OCI-LY3 (cell line): ENCODE measurements at regions not wholly inside any gene's neighbourhood (a gene's known extent, or its start where the extent isn't known, plus 50 kb on each side); places are given as distances from the start of the nearest gene placed in this dataset.

Experiments
- CTCF ChIP-seq: fragments of 200-600, 300-600 bp; sonication (generic); IDR thresholded peaks from 2 replicates; pipeline ENCODE4 v1.5.1; 2014; ENCODE audit warnings: antibody characterized with exemption, low read length, low read depth
- EZH2phosphoT487 ChIP-seq: fragments of 200-600 bp; shearing (Covaris generic); IDR thresholded peaks from 2 replicates; pipeline ENCODE4 v1.6.1; 2018; ENCODE audit warnings: antibody characterized with exemption, mixed run types, low read depth

DNA sequence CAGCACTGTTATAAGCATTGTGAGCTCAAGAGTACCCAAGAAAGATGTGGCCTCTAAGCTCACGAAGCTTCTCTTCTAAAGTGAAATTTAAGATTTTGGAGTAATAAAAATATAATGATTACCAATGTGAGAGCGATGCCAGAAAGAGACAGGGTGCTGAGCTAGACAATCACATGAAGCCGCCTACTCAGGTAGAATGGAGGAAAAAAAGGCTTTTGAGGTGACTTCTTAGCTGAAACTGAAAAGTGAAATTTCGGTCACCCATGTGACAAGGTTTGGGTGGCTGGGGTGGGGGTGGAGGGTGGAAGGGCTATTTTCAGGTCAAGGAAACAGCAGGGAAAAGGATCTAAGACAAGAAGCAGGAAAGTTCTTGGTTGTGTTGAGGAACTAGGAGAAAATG, 388.2 kb upstream of the WWC1 start:
- TF ChIP-seq EZH2phosphoT487 (no peak), CTCF (no peak)
